HG02571 (cell line): ENCODE measurements at regions not wholly inside any gene's neighbourhood (a gene's known extent, or its start where the extent isn't known, plus 50 kb on each side); places are given as distances from the start of the nearest gene placed in this dataset.

Experiments
- ATAC-seq: cut with Tn5 transposase; IDR thresholded peaks from one replicate; pipeline ENCODE4 v1.9.1; 2021; ENCODE audit warnings: mild to moderate bottlenecking, moderate library complexity; ENCODE audit not compliant: unreplicated experiment

GRCh38 chr9:117549444-117549843, 134.6 kb upstream of the ASTN2 start:
- ATAC-seq = no peak

- no peak for ATAC-seq
These were observed 133.7 kb upstream of the ASTN2 start for GRCh38 chr9:117548556-117548955.

DNA sequence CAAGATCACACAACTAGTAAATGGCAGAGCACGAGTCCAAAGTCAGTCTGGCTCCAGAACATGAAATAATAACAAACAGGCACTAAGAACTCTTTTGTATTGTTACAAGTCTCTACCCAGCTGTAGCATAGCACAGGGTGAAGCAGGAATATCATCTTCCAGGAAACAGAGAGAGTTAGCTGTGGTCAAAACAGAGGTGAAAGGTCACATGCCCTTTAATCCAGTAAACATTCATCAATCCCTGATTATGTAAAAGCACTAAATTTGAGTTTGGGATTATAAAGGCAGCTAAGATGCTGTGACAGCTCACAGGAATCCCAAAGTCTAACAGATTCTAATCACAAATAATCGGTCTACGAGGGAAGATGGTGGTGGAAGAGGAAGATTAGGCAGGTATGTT, 133.0 kb upstream of the ASTN2 start:
- no peak for ATAC-seq

GRCh38 chr9:117546894-117547678, 132.2 kb upstream of the ASTN2 start:
- ATAC-seq = no peak

GRCh38 chr9:117545846-117546245, 131.0 kb upstream of the ASTN2 start:
- ATAC-seq = no peak

DNA sequence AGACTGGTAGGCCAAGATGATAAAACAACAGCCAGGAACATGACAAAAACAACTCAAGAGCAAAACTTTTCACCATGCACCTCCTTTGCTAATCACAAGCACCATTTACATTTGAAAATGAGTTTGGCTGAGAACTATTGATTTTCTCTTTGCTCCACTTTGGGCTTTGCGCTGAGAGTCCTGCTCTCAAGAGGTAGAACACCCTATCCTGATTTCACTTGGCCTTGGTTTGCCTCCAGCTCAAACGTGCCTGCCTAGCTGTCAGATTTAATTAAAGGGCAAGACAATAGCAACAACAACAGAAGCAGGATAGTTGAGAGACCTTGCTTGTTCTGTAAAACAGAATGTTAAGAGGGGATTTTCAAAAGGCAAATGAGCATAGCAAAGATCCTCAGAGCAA, 128.2 kb upstream of the ASTN2 start:
- ATAC-seq = no peak

- ATAC-seq = no peak
These were observed 127.2 kb upstream of the ASTN2 start for GRCh38 chr9:117542021-117542420.

- ATAC-seq = no peak
These were observed 126.3 kb upstream of the ASTN2 start for GRCh38 chr9:117541181-117541580.

GRCh38 chr9:117535973-117536372, 121.1 kb upstream of the ASTN2 start:
- ATAC-seq = no peak

GRCh38 chr9:117535434-117535833, 120.6 kb upstream of the ASTN2 start:
- ATAC-seq = no peak

DNA sequence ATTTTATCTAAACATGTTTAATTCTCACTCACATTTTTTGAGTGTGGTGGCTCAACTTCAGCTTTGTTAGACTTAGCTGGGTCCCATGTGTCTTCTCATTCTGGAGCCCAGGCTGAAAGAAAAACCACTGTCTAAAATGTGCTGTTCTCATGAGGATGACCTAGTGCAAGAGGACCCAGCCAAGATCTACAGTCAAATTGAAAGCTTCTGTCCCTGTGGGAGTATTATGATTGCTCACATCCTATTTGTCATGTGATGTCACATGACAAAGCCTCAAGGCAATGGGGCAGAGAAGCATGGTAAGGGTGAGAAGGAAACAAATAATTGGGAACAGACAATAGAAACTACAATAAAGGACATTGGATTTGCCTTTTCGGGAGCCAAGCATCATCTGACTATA, 113.4 kb upstream of the ASTN2 start:
- no peak for ATAC-seq

- no peak for ATAC-seq
These were observed 111.8 kb upstream of the ASTN2 start for GRCh38 chr9:117526674-117527073.

DNA sequence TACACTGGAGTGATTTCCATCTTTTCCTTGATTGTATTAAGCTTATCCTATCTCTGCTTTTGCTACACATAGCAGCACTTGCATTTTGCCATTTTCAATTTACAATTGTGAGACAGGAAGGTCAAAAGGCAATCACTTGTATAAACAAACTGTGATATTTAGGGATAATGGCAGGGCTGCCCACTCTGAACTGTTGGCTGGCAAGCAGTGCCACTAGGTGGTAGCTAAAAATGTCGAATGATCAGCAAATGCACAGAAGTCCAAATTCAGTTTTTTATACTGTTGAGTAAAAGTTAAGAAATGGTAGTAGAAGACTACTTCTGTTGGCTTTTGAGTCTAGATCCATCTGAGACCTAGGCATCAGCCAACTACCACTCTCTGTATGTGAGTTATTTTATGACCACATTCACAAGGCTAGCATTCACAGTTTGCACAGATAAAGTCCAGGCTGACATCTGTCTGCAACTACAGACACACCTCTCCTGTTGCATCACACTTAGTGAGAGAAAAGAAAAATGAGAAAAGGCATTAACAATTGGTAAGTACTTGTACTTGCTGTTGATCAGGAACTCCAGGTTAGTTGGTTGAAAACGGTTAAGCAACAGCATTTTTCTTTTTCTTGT, 108.8 kb upstream of the ASTN2 start:
- no peak for ATAC-seq

- no peak for ATAC-seq
These were observed 106.4 kb upstream of the ASTN2 start for GRCh38 chr9:117521293-117521692.

GRCh38 chr9:117516676-117517632, 102.1 kb upstream of the ASTN2 start:
- no peak for ATAC-seq

DNA sequence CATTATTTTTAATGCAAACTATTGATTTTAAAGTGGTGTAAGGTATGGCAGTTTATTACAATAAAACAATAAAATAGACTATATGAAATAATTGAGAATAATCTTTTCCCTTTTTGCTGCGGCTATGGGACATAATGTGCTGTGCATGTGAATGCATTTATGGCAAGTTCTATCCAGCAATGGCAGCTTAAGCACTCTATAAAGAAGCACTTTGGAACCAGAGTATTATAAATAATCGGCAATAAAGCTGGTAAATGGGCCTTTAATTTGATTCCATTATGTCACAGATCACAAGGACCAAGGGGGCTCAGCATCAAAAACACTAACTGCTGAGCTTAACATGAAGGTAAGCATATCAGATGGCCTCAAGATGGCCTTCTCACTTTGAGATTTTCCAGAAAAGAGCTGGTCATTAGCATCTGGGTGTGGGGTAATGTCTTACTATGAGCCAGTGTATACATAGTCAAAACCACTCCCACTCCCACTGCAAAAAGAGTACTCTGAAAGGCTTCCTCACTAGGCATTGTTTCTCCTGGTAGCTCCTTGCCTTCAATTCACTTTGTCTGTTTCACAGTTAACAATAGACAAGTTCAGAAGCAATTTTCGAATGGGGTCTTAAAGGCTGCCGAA, 97.1 kb upstream of the ASTN2 start:
- no peak for ATAC-seq

- ATAC-seq = no peak
These were observed 81.5 kb upstream of the ASTN2 start for GRCh38 chr9:117496307-117496706.

DNA sequence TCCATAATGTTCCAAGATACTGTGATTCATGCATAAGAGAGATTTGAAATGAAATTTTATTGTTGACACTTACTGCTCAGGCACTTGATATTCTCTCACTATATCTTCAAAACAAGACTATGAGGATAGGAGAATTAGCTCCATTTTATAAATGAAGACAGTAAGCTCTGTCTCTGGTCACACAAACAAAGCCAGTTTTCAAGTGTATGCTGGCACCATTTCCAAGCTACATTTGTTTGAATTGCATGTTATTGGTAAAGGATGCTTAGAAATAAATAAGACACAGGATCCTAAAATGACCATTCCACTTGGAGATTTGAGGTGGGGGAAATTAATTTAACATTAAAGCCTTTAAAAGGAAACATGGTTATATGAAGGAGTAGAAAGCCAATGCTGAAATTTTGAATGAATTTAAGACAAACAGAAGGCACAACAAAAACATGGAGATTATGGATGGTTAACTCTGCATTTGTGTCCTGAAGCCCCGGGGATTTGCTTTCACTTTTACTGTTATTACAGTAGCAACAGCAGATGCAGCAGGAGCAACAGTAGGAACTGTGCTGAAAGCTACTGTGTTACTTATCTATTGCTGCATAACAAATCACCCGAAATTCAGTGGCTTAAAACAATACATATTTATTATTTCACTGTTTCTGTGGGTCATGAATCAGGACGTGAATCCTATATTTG, 79.7 kb upstream of the ASTN2 start:
- ATAC-seq = no peak

DNA sequence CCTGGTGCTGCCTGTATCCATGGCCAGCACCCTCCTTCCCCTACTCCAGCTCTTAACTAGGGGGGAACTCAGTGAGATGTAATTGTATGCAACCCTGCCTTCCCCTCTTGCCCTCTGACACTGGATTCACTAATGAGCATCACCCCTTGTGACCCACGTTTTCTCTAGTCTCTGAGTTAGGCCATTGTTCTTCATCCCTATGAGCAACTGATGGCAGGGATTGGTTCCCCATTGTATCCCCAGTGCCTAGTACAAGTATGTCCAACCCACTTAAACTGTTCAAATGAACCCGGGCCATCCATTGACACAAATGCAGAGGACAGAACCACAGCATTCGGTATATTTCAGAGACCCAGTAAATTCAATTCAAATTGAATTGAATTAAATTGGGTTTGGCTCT, 77.6 kb upstream of the ASTN2 start:
- no peak for ATAC-seq

DNA sequence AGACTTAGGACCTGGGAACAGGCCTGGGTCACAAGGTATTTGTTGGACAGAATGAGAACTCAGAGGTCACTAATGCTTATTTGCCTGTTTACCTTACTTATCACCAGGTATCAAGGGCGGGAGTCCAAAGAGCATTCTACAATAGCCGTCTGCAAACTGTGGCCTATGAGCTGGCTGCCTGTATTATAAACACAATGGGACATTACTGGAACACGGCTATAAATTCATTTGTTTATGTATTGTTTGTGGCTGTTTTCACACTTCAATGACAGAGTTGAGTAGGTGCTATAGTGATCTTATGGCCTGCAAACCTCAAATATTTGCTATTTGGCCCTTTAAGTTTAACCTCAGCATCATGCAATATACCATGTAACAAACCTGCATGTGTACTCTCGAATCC, 76.6 kb upstream of the ASTN2 start:
- no peak for ATAC-seq

- ATAC-seq = no peak
These were observed 75.3 kb upstream of the ASTN2 start for GRCh38 chr9:117490199-117490598.
